ENCODE measurements at regions not wholly inside any gene's neighbourhood (a gene's known extent, or its start where the extent isn't known, plus 50 kb on each side); places are given as distances from the start of the nearest gene placed in this dataset.

DNA sequence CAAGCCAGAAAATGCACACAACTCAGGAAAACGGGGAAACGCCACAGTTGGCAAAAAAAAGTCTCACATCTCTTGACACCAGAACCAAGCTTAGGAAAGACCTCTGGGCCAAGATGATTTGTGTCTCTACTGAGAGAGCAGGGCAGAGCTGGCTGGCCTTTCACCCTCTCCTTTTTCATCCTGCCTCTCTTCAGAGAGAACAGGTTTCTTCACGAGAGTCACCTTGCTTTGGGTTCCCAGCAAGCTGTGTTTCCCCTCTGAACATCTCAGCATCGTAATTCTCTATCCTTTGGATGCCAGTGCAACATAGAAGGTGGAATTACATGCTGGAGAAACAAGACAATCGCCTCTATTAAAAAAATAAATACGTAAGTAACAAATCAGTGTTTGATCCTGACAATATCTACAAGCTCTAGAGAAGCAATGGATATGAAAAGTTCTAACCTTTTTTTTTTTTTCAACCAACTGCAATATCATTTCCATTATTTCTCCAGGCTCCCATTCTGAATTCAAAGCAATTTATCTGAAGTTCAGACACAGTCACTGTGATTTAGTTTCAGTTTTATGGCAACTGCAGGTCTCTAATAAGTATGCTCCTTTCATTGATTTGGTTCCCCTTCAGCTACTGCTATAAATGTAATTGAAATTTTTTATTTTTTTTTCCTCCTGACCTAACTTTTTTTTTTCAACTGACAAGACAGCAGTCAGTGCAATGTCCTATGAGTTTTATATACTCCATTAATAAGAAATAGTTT, 708.6 kb downstream of the DTWD2 start:
- WGBS, 2 donors, result 84 to 91% methylated on average over 6 of the region's 6 CpGs
- Histone ChIP-seq H3K9me3 (ENCODE audit: control insufficient read depth in 4 of 4, insufficient read depth in 3 of 4, low read length in 3 of 4) (no peaks in the 10 kb centered on the region), H3K36me3 (ENCODE audit: control insufficient read depth in 4 of 4, insufficient read depth in 4 of 4, low read length in 4 of 4) (no peaks in the 10 kb centered on the region), H3K27me3 (ENCODE audit: control insufficient read depth in 3 of 3, insufficient read depth in 3 of 3, low read length in 2 of 3) (no peaks in the 10 kb centered on the region), H3K9ac (ENCODE audit: insufficient read depth in 1 of 2, low read length in 2 of 2) (no peak overlapping the region), H3K4me1 (ENCODE audit: control insufficient read depth in 5 of 5, insufficient read depth in 5 of 5, low read length in 5 of 5) (no peaks in the 10 kb centered on the region), H3K27ac (ENCODE audit: low read depth in 1 of 2, low read length in 1 of 2) (no peak overlapping the region), H3K4me3 (no peak overlapping the region)
- TF ChIP-seq, protein P1, sequence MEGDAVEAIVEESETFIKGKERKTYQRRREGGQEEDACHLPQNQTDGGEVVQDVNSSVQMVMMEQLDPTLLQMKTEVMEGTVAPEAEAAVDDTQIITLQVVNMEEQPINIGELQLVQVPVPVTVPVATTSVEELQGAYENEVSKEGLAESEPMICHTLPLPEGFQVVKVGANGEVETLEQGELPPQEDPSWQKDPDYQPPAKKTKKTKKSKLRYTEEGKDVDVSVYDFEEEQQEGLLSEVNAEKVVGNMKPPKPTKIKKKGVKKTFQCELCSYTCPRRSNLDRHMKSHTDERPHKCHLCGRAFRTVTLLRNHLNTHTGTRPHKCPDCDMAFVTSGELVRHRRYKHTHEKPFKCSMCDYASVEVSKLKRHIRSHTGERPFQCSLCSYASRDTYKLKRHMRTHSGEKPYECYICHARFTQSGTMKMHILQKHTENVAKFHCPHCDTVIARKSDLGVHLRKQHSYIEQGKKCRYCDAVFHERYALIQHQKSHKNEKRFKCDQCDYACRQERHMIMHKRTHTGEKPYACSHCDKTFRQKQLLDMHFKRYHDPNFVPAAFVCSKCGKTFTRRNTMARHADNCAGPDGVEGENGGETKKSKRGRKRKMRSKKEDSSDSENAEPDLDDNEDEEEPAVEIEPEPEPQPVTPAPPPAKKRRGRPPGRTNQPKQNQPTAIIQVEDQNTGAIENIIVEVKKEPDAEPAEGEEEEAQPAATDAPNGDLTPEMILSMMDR (IDR thresholded peaks at IDR 0.05; ENCODE audit: control extremely low read depth, extremely low read depth), result no peak
- DNase-seq (no peak), ATAC-seq (ENCODE audit: insufficient read depth, low FRiP score) (no peak)

DNA sequence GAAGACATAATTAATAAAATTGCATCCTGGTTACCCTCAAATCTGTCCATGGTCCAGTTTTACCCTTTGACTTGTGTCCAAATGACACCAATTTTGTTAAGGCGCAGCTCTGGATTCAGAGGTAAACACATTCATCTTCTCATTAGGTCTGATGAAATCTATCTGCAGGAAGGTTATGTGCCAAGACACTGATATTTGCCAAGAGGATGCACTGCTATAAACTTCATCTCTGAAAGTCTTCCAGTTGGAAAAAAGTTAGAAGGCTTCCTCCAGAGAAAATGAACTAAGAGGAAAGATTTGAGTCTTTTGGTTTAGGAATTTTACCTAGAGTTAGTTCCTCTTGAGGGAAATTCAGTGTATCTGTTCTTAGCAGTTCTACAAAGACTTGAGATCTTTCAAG, 717.8 kb downstream of the DTWD2 start:
- H3K36me3 ChIP-seq (ENCODE audit: control insufficient read depth in 4 of 4, insufficient read depth in 4 of 4, low read length in 4 of 4), result no peaks in the 10 kb centered on the region
- DNase-seq (peak in 1 of 3 donors; percentile 19), ATAC-seq (ENCODE audit: insufficient read depth, low FRiP score) (no peak)
- TF ChIP-seq, protein P1 (IDR thresholded peaks at IDR 0.05; ENCODE audit: control extremely low read depth, extremely low read depth), result no peak
- no peaks in the 10 kb centered on the region for H3K27me3 ChIP-seq (ENCODE audit: control insufficient read depth in 3 of 3, insufficient read depth in 3 of 3, low read length in 2 of 3)
- no peak overlapping the region for H3K9ac ChIP-seq (ENCODE audit: insufficient read depth in 1 of 2, low read length in 2 of 2)
- H3K4me3 ChIP-seq, result no peak overlapping the region
- WGBS, 2 donors, result 52 to 72% methylated on average over 1 of the region's 1 CpG
- H3K9me3 ChIP-seq (ENCODE audit: control insufficient read depth in 4 of 4, insufficient read depth in 3 of 4, low read length in 3 of 4), result no peaks in the 10 kb centered on the region
- H3K4me1 ChIP-seq (ENCODE audit: control insufficient read depth in 5 of 5, insufficient read depth in 5 of 5, low read length in 5 of 5), result peaks cover 0 to 3% (median 0%) of the 10 kb centered on the region in 5 donors
- H3K27ac ChIP-seq (ENCODE audit: low read depth in 1 of 2, low read length in 1 of 2), result no peak overlapping the region

DNA sequence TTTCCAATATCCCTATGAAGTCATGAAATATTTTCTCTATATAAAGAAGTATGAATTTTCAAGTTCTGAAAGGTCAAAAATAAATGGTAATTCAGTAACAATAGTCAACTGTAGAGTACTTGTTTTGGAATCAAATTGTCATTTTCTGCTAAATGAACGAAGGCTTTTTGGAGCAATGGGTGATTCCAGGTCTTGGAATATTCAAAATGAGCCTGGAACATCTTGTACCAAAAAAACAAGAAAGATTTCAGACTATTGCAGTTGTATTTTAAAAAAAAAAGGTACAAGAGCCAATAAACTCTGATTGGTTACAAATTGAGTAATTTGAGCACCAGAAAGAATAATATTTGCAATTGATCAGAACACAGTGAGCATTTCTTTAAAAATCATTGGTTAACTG, 730.1 kb downstream of the DTWD2 start:
- TF ChIP-seq, protein P1 (IDR thresholded peaks at IDR 0.05; ENCODE audit: control extremely low read depth, extremely low read depth), result no peak
- DNase-seq (no peak), ATAC-seq (ENCODE audit: insufficient read depth, low FRiP score) (no peak)
- Histone ChIP-seq H3K27me3 (ENCODE audit: control insufficient read depth in 3 of 3, insufficient read depth in 3 of 3, low read length in 2 of 3) (no peaks in the 10 kb centered on the region), H3K36me3 (ENCODE audit: control insufficient read depth in 4 of 4, insufficient read depth in 4 of 4, low read length in 4 of 4) (no peaks in the 10 kb centered on the region), H3K4me1 (ENCODE audit: control insufficient read depth in 5 of 5, insufficient read depth in 5 of 5, low read length in 5 of 5) (no peaks in the 10 kb centered on the region), H3K4me3 (no peak overlapping the region), H3K9ac (ENCODE audit: insufficient read depth in 1 of 2, low read length in 2 of 2) (no peak overlapping the region), H3K27ac (ENCODE audit: low read depth in 1 of 2, low read length in 1 of 2) (no peak overlapping the region), H3K9me3 (ENCODE audit: control insufficient read depth in 4 of 4, insufficient read depth in 3 of 4, low read length in 3 of 4) (no peaks in the 10 kb centered on the region)
- WGBS, 2 donors, result 40 to 86% methylated on average over 1 of the region's 1 CpG

DNA sequence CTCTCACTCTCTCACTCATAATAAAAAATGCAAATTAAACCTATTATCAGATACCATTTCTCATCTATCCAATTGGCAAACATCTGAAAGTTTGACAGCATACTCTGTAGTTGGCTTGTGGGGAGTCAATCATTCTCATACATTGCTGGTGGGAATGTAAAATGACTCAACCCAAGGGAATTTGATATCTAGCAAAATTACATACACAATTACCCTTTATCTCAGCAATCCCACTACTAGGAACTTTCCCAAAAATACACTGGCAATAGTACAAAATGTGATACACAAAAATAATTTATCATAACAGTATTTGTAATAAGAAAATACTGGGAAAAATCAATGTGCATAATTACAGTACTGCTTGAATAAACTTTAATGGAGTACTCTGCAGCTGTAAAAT, 731.3 kb downstream of the DTWD2 start:
- H3K9ac ChIP-seq (ENCODE audit: insufficient read depth in 1 of 2, low read length in 2 of 2), result no peak overlapping the region
- no peak overlapping the region for H3K4me3 ChIP-seq
- no peaks in the 10 kb centered on the region for H3K27me3 ChIP-seq (ENCODE audit: control insufficient read depth in 3 of 3, insufficient read depth in 3 of 3, low read length in 2 of 3)
- no peaks in the 10 kb centered on the region for H3K4me1 ChIP-seq (ENCODE audit: control insufficient read depth in 5 of 5, insufficient read depth in 5 of 5, low read length in 5 of 5)
- no peak overlapping the region for H3K27ac ChIP-seq (ENCODE audit: low read depth in 1 of 2, low read length in 1 of 2)
- TF ChIP-seq, protein P1 (IDR thresholded peaks at IDR 0.05; ENCODE audit: control extremely low read depth, extremely low read depth), result no peak
- ATAC-seq (ENCODE audit: insufficient read depth, low FRiP score) (no peak), DNase-seq (peak in 2 of 3 donors; percentile 40 to 49)
- H3K9me3 ChIP-seq (ENCODE audit: control insufficient read depth in 4 of 4, insufficient read depth in 3 of 4, low read length in 3 of 4), result no peaks in the 10 kb centered on the region
- no peaks in the 10 kb centered on the region for H3K36me3 ChIP-seq (ENCODE audit: control insufficient read depth in 4 of 4, insufficient read depth in 4 of 4, low read length in 4 of 4)
